Left cardiac atrium (tissue), 4 donors: ENCODE measurements at regions not wholly inside any gene's neighbourhood (a gene's known extent, or its start where the extent isn't known, plus 50 kb on each side); places are given as distances from the start of the nearest gene placed in this dataset.
A peak's percentile ranks its signal among the peaks of the same experiment; 100 is the strongest.

Source experiments
- ATAC-seq, 2 donors: fragments of 200-7000 bp; cut with Tn5 transposase; one replicate each; pipeline ENCODE4 v1.9.1; 2020; ENCODE audit warnings: mild to moderate bottlenecking in 2 of 2, moderate library complexity in 2 of 2
- DNase-seq: peaks from one replicate; pipeline ENCODE4 v3.0.0-alpha.2; 2020
- intact Hi-C, 2 donors: fragments of 100-400 bp; cut with DNase I; formaldehyde crosslinking; loops; one replicate each; pipeline versions ENCODE4 v1.14.1 to v1.15.1; 2022 to 2023
- donor health status: DM: no; HTN: yes; CAD: no.
- donor health status: DM: no; HTN: yes; CAD: no; lungs with severe emphysema.
- donor health status: DM: yes; HTN: yes; CAD: no.
- donor health status: Dilated cardiomyopathy.

- ATAC-seq (no peak), DNase-seq (no peak)
- intact Hi-C loops: no loop called here
Measured at GRCh38 chr1:208644401-208645160, 400.4 kb upstream of the PLXNA2 start.

- DNase-seq (no peak), ATAC-seq (no peak)
- intact Hi-C loops: no loop called here
Measured at GRCh38 chr1:208646431-208646830, 402.2 kb upstream of the PLXNA2 start.

GRCh38 chr1:208648146-208648545, 404.0 kb upstream of the PLXNA2 start:
- DNase-seq (no peak), ATAC-seq (no peak)
- intact Hi-C loops: no loop called here

DNA sequence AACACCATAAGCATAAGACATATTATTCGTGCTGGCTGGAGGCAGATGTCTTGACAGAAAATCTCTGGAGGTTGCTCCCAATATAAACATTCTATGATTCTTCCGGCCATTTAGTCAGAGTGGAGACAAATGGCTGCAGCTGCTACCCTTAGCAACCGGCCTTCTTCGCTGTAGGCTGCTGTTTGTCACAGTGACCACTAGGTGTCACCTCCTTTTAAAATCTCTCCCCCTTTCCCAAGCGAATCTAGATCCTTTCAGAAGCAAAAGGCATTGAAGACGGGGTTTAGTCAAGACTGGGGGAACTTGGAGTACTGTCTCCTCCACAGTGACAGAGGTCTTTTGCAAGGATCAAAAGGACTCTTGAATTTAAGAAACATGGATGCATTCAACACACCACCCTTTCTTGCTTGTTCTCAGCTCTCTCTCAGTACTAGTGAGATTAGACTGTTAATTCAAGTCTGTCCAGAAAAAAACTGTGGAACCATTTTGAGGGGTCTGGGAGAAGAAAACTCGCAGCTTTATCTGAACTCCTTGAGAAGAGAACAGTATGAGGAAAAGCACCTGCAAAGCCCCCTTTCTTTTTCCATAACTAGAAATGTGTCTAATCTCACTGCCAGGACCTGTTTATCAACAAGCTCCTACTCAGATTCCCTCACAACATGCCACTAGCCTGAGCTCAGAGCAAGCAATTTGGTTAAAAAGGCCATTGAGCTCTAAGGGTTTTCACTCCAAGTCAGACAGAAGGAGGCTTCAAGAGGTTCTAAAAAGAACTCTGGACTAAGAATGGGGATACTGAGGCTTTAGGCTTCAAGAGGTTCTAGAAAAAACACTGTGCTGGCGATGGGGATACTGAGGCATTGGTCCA, 408.3 kb upstream of the PLXNA2 start:
- peak; percentile 78 to 85 for ATAC-seq
- intact Hi-C loops: loop anchor here (2.0 to 10.0 kb wide), 3 partner anchors 540 to 555 kb away; no protein-coding TSS in a partner anchor
- DNase-seq: peak; percentile 40

DNA sequence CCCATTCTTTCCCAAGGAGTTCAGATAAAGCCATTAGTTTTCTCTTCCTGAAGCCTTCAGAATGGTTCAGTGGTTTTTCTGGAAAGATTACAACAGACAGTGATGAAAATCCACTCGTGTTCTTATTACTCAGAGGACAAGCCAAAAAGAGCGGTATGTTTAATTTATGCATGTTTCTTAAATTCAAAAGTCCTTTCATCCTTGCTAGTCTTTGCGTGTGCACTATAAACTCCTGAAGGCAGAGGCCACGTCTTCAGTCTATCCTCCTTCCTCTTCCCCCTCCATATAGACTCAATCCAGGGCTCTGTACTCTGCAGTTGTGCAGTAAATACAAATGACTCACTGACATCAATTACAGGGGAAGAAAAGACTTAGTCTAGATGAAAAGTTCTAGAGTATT, 409.2 kb upstream of the PLXNA2 start:
- intact Hi-C loops: loop anchor here (2.0 to 10.0 kb wide), 3 partner anchors 539 to 554 kb away; no protein-coding TSS in a partner anchor
- ATAC-seq (no peak), DNase-seq (no peak)

DNA sequence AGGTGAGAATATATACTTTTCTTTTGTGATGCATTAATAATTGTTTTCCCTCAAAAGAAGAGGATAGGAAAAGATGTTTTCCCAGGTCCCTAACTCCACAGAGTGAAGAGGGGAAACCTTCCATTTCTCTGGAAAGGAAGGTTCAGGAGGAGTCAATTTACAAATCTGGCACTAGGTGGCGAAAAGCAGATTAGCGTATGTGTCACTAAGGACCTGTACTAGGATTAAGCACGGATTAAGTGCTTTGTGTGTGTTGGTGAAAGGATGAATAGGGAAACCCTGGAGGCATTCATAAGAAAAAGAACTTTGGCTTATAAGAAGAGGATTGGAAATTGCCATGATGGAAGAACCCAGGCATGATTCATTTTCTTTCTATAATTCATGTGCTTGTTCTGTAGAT, 410.1 kb upstream of the PLXNA2 start:
- ATAC-seq (no peak), DNase-seq (no peak)
- intact Hi-C loops: loop anchor here (5.0 to 10.0 kb wide), 2 partner anchors 551 to 553 kb away; no protein-coding TSS in a partner anchor

GRCh38 chr1:208665936-208666335, 421.8 kb upstream of the PLXNA2 start:
- DNase-seq (no peak), ATAC-seq (no peak)
- intact Hi-C loops: no loop called here

DNA sequence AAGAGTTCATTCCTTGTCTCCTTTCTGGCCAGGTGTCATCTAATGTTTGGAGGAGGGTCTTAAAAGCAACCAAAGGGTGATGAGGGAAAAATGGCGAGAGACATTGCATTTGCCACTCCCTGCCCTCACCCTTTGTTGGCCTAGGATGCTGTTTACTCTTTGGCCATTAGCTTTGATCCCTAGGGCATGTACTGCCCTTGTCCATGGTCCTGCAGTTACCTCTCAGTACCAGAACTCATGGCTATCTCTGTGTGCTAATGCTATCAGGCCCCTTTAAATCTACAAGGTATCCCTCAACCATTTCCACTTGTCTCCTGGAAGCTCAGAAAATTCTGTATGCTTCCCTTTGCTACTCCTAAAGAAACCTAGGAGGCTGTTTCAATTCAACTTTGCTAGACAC, 424.8 kb upstream of the PLXNA2 start:
- DNase-seq (no peak), ATAC-seq (no peak)
- intact Hi-C loops: no loop called here

DNA sequence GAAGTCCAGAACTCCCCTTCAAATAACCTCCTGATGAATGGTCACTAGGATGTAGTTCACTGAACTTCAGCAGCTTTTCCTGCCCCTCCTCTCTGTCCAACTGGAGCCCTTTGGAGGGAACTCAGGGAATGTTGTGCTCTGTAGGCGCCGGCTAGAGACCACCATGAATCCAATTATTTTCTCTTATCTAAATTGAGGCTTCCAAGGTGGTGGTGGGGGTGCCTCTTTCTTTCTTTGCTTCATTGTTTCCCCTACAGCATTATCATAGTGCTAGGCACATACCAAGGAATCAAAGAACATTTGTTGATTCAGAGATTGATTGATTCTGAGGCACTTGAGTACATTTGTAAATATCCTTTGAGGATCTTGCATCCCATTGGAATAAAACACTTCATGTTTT, 426.6 kb upstream of the PLXNA2 start:
- ATAC-seq: no peak
- DNase-seq: no peak
- intact Hi-C loops: no loop called here

DNA sequence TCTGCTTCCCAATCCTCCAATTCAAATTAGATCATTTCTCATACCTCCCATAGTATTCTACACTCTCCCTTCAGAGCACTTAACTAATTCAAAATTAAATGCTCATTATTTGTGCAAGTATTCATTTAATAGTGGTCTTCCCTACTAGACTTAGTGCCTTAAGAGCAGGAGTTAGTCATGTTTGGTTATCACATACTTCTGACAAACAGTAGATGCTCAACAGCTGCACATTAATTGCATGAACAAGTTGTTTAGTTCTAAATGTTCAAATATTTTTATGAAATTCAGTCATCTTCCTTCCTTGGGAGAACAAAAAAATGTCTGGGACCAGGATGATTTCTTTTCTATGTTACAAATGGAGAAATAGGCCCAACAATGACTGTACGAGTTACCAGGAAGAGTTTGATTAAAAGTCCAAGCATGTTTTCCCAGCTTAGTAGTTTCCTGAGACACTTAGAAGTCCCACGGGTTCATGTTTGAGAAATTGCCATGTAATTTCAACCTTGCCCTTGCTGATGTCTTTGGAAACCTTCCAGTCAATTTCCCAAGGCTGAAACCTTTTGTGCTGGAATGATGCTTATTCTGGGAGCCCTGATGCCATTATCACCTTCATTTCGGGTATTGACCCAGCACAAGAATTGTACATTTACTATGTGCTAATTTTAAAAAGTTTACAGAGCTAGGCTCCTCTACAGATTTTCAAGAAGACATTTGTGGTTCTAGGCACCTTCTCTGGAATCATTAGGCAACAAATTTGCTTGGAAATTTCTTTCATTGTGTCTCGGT, 437.9 kb upstream of the PLXNA2 start:
- intact Hi-C loops: no loop called here

GRCh38 chr1:208682664-208683013, 438.5 kb upstream of the PLXNA2 start:
- ATAC-seq (peak in 1 of 2 donors; percentile 64), DNase-seq (peak; percentile 18)
- intact Hi-C loops: no loop called here

More for the DNA sequence above, 437.9 kb upstream of the PLXNA2 start:
- ATAC-seq: peak; percentile 33 to 55
- no peak for DNase-seq

- intact Hi-C loops: no loop called here
- no peak for DNase-seq
- ATAC-seq: no peak
Measured at GRCh38 chr1:208683141-208683540, 439.0 kb upstream of the PLXNA2 start.

DNA sequence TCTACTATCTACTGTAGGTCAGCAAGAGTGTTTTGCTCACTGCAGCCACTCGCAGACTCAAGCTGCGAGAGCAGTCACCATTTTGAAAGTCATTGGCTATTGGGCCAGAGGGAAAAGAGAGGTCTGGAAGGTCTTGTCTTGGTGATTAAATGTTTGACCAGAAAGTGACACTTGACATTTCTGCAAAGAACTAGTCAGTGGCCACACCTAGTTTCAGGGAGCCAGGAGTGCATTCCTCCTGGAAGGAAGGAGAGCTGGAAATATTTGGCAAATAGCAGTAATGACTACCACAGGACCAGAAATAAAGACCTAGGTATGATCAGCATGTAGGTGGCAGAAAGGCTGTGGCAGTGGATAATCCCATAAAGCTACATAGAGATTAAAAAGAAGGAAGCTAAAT, 440.0 kb upstream of the PLXNA2 start:
- intact Hi-C loops: no loop called here
- ATAC-seq (no peak), DNase-seq (no peak)

DNA sequence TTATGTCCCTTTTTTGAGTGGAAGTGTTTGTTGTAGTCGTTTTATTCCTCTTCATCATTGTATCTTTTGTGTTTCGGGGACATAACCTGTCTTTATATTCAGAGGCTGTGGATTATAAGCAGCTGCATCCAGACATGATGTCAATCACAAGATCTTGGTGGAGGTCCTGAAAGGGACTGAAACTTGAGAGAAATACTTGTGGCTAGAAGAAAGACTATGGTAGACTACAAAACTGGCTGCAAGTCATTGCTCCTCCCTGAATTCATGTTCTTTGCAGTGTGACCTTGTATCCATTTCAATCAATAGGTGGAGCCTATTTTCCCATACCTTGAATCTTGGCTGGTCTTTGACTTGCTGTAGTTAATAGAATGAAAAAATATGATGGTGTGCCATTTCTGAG, 442.4 kb upstream of the PLXNA2 start:
- ATAC-seq: no peak
- intact Hi-C loops: no loop called here

GRCh38 chr1:208688656-208689315, 444.6 kb upstream of the PLXNA2 start:
- intact Hi-C loops: no loop called here
- DNase-seq: no peak

More for the DNA sequence above, 442.4 kb upstream of the PLXNA2 start:
- DNase-seq: no peak

DNA sequence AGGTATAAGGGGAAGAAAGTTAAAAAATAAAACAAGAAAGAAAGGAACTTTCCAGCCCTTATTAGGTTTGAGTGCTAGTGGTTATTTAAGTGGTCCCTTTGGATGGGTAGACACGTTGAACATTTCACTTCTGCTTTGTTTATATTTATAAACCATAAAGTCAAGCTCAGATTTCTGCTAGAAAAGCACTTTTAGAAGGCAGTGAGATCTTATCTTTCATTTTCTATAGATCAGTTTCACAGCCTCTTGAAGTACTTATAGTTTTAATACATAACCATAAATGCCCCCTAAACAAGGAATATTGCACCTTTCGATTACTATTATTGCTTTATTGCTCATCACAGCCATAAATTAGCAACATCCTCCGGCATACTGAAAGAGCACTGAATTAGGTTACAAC, 446.8 kb upstream of the PLXNA2 start:
- intact Hi-C loops: no loop called here
- ATAC-seq (no peak), DNase-seq (no peak)

More at GRCh38 chr1:208688656-208689315, 444.6 kb upstream of the PLXNA2 start:
- ATAC-seq: no peak

- ATAC-seq: no peak
- intact Hi-C loops: no loop called here
- DNase-seq: no peak
Measured at GRCh38 chr1:208709981-208710380, 465.8 kb upstream of the PLXNA2 start.

DNA sequence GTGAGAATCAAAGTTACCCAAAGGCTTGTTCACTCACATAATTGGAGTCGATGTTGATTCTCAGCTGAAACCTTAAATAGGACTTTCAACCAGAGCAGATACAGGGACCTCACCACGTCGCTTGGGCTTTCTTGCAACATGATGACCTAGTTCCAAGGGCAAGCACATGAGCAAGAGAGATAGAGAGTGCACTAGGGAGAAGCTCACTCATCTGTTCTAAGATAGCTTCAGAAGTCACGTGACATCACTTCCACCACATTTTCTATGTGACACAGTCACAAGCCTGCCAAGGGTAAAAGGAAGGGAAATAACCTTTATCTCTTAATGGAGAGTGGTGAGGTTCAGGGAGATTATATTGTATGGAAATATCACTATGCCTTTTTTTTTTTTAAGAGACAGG, 470.1 kb upstream of the PLXNA2 start:
- DNase-seq (no peak), ATAC-seq (no peak)
- intact Hi-C loops: no loop called here

DNA sequence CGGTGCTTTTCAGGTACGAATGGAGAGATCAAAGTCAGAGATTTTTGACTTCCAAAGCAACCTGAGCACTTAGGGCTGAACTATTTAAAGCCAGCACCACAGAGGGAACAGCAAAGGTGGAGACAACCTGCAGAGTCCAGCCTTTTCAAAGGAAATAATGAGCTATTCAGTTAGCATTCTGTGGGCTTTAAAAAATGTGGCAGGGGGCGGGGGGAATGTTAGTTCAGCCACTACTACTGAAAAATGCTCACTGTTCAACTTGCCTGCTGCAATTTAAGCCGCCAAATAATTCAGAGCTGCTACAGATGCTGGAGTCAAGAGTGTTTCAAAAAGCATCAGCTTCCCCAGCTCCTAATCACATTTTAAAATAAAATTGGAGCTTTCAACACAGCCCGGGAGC, 473.3 kb upstream of the PLXNA2 start:
- DNase-seq (no peak), ATAC-seq (no peak)
- intact Hi-C loops: no loop called here
